HepG2 (cell line): ENCODE measurements at regions not wholly inside any gene's neighbourhood (a gene's known extent, or its start where the extent isn't known, plus 50 kb on each side); places are given as distances from the start of the nearest gene placed in this dataset.

Experiments
- ARID5B ChIP-seq: IDR thresholded peaks from 2 replicates; pipeline ENCODE4 v1.4.0; 2020; ENCODE audit warnings: mild to moderate bottlenecking, missing genetic modification reagents
- ETV6 ChIP-seq: sonication (generic); formaldehyde crosslinking; conservative IDR thresholded peaks from 2 replicates; pipeline ENCODE4 v1.4.0; 2020; ENCODE audit warnings: missing genetic modification reagents
- FOXK2 ChIP-seq: fragments of 450-650 bp; IDR thresholded peaks from 2 replicates; pipeline ENCODE4 v1.6.1; 2016
- FOXP4 ChIP-seq: sonication (generic); formaldehyde crosslinking; IDR thresholded peaks from 2 replicates; pipeline ENCODE4 v1.4.0; 2020; ENCODE audit warnings: missing genetic modification reagents
- HNF4A ChIP-seq: sonication (generic); formaldehyde crosslinking; IDR thresholded peaks from 2 replicates; pipeline ENCODE4 v1.4.0; 2020; ENCODE audit warnings: missing genetic modification reagents
- KDM1A ChIP-seq: IDR thresholded peaks from 2 replicates; pipeline ENCODE4 v1.6.1; 2016; ENCODE audit warnings: missing compliant biosample characterization
- KLF16 ChIP-seq, 2 experiments: sonication (generic) in 1 of 2; formaldehyde crosslinking in 1 of 2; IDR thresholded peaks; 2 replicates each; pipeline versions ENCODE4 v1.6.1 to v1.8.0; 2016 to 2023; ENCODE audit warnings: missing genetic modification reagents in 2 of 2, missing compliant biosample characterization in 1 of 2
- NCOA2 ChIP-seq: sonication (generic); formaldehyde crosslinking; IDR thresholded peaks from 2 replicates; pipeline ENCODE4 v1.8.0; 2022; ENCODE audit warnings: inconsistent platforms
- PITX1 ChIP-seq: sonication (generic); formaldehyde crosslinking; IDR thresholded peaks from 2 replicates; pipeline ENCODE4 v1.5.1; 2020; ENCODE audit warnings: mild to moderate bottlenecking, missing genetic modification reagents
- SMAD3 ChIP-seq: sonication (generic); formaldehyde crosslinking; IDR thresholded peaks from 2 replicates; pipeline ENCODE4 v1.4.0; 2020; ENCODE audit warnings: missing genetic modification reagents
- SMYD3 ChIP-seq: sonication (generic); formaldehyde crosslinking; IDR thresholded peaks from 2 replicates; pipeline ENCODE4 v1.8.1; 2023; ENCODE audit warnings: mild to moderate bottlenecking, missing genetic modification reagents
- TARDBP ChIP-seq: sonication (generic); formaldehyde crosslinking; IDR thresholded peaks from 2 replicates; pipeline ENCODE4 v1.8.0; 2022; ENCODE audit warnings: mild to moderate bottlenecking, missing genetic modification reagents
- TBP ChIP-seq: sonication (generic); formaldehyde crosslinking; IDR thresholded peaks from 2 replicates; pipeline ENCODE4 v1.5.0; 2020; ENCODE audit warnings: missing genetic modification reagents
- TBX2 ChIP-seq: sonication (generic); formaldehyde crosslinking; IDR thresholded peaks from 2 replicates; pipeline ENCODE4 v1.5.0; 2020; ENCODE audit warnings: missing genetic modification reagents, mild to moderate bottlenecking, borderline replicate concordance
- THRA ChIP-seq: sonication (generic); formaldehyde crosslinking; IDR thresholded peaks from 2 replicates; pipeline ENCODE4 v1.4.0; 2020; ENCODE audit warnings: missing genetic modification reagents, borderline replicate concordance
- ZNF331 ChIP-seq: sonication (generic); formaldehyde crosslinking; IDR thresholded peaks from 2 replicates; pipeline ENCODE4 v1.4.0; 2020; ENCODE audit warnings: missing genetic modification reagents
- ZNF792 ChIP-seq: IDR thresholded peaks from 2 replicates; pipeline ENCODE4 v1.6.1; 2016
- TF ChIP-seq, protein P1 (sequence below): sonication (generic); formaldehyde crosslinking; IDR thresholded peaks from 2 replicates; pipeline ENCODE4 v1.4.0; 2020; ENCODE audit warnings: missing genetic modification reagents
- TF ChIP-seq, protein P2 (sequence below): sonication (generic); formaldehyde crosslinking; IDR thresholded peaks from 2 replicates; pipeline ENCODE4 v1.4.0; 2020; ENCODE audit warnings: mild to moderate bottlenecking, low read depth, missing genetic modification reagents
- TF ChIP-seq, protein P3 (sequence below): sonication (generic); formaldehyde crosslinking; IDR thresholded peaks from 2 replicates; pipeline ENCODE4 v1.4.0; 2020; ENCODE audit warnings: missing genetic modification reagents

- 0 out of 2 replicates have a peak, but pooled peaks have one; percentile 51 for TF ChIP-seq KDM1A (CRISPR knock-in tag)
- TF ChIP-seq TBX2 (CRISPR knock-in tag) = peak; percentile 64; the same call in 1 of the 2 replicates
- TF ChIP-seq FOXK2 = peak; percentile 94
- peak; percentile 98 for TF ChIP-seq FOXP4 (CRISPR knock-in tag)
- TF ChIP-seq ZNF792 (CRISPR knock-in tag) = peak; percentile 66; the same call in 1 of the 2 replicates
- TF ChIP-seq SMYD3 (CRISPR knock-in tag) = no peak
- TF ChIP-seq, protein P1, sequence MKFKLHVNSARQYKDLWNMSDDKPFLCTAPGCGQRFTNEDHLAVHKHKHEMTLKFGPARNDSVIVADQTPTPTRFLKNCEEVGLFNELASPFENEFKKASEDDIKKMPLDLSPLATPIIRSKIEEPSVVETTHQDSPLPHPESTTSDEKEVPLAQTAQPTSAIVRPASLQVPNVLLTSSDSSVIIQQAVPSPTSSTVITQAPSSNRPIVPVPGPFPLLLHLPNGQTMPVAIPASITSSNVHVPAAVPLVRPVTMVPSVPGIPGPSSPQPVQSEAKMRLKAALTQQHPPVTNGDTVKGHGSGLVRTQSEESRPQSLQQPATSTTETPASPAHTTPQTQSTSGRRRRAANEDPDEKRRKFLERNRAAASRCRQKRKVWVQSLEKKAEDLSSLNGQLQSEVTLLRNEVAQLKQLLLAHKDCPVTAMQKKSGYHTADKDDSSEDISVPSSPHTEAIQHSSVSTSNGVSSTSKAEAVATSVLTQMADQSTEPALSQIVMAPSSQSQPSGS (CRISPR knock-in tag) = peak; percentile 34; the same call in 1 of the 2 replicates
- 0 out of 2 replicates have a peak, but pooled peaks have one; percentile 33 for TF ChIP-seq PITX1 (CRISPR knock-in tag)
- TF ChIP-seq ARID5B (CRISPR knock-in tag) = peak; percentile 87
- TF ChIP-seq ETV6 (CRISPR knock-in tag) = no peak
- TF ChIP-seq THRA = peak; percentile 41; the same call in 1 of the 2 replicates
- TF ChIP-seq NCOA2 (CRISPR knock-in tag) = peak; percentile 55; the same call in 1 of the 2 replicates
- TF ChIP-seq TBP (CRISPR knock-in tag) = no peak
- TF ChIP-seq SMAD3 (CRISPR knock-in tag) = peak; percentile 48; the same call in 1 of the 2 replicates
- peak; percentile 83; the same call in 1 of the 2 replicates for TF ChIP-seq ZNF331 (CRISPR knock-in tag)
- peak; percentile 76; the same call in 1 of the 2 replicates for TF ChIP-seq TARDBP (CRISPR knock-in tag)
- TF ChIP-seq, protein P2, sequence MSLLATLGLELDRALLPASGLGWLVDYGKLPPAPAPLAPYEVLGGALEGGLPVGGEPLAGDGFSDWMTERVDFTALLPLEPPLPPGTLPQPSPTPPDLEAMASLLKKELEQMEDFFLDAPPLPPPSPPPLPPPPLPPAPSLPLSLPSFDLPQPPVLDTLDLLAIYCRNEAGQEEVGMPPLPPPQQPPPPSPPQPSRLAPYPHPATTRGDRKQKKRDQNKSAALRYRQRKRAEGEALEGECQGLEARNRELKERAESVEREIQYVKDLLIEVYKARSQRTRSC = no peak
- 0 out of 4 replicates have a peak, but pooled peaks of 1 of the 2 experiments have one; percentile 37 for TF ChIP-seq KLF16 (CRISPR knock-in tag; IDR thresholded peaks at IDR 0.05)
- TF ChIP-seq, protein P3, sequence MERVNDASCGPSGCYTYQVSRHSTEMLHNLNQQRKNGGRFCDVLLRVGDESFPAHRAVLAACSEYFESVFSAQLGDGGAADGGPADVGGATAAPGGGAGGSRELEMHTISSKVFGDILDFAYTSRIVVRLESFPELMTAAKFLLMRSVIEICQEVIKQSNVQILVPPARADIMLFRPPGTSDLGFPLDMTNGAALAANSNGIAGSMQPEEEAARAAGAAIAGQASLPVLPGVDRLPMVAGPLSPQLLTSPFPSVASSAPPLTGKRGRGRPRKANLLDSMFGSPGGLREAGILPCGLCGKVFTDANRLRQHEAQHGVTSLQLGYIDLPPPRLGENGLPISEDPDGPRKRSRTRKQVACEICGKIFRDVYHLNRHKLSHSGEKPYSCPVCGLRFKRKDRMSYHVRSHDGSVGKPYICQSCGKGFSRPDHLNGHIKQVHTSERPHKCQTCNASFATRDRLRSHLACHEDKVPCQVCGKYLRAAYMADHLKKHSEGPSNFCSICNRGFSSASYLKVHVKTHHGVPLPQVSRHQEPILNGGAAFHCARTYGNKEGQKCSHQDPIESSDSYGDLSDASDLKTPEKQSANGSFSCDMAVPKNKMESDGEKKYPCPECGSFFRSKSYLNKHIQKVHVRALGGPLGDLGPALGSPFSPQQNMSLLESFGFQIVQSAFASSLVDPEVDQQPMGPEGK (CRISPR knock-in tag) = no peak
- peak; percentile 55 for TF ChIP-seq HNF4A (CRISPR knock-in tag)
These were observed 75.1 kb upstream of the B3GAT2 start (continued) for GRCh38 chr6:71031912-71032311.
